ENCODE measurements at regions not wholly inside any gene's neighbourhood (a gene's known extent, or its start where the extent isn't known, plus 50 kb on each side); places are given as distances from the start of the nearest gene placed in this dataset.

- ChIA-PET CTCF (no interaction called here), POLR2A (no interaction called here), RAD21 (ENCODE audit: low non-redundant PET in 1 of 2, low total read pairs in 2 of 2, uncharacterized antibody in 2 of 2, unreplicated experiment in 2 of 2) (no interaction called here)
- H3K4me3 ChIP-seq (replicated peaks in 1 of 2; ENCODE audit: low read depth in 1 of 2, low read length in 2 of 2) = no peak overlapping the region
- TF ChIP-seq SP1 (IDR thresholded peaks at IDR 0.05; ENCODE audit: low read depth) = no peak
- TF ChIP-seq, protein P1, sequence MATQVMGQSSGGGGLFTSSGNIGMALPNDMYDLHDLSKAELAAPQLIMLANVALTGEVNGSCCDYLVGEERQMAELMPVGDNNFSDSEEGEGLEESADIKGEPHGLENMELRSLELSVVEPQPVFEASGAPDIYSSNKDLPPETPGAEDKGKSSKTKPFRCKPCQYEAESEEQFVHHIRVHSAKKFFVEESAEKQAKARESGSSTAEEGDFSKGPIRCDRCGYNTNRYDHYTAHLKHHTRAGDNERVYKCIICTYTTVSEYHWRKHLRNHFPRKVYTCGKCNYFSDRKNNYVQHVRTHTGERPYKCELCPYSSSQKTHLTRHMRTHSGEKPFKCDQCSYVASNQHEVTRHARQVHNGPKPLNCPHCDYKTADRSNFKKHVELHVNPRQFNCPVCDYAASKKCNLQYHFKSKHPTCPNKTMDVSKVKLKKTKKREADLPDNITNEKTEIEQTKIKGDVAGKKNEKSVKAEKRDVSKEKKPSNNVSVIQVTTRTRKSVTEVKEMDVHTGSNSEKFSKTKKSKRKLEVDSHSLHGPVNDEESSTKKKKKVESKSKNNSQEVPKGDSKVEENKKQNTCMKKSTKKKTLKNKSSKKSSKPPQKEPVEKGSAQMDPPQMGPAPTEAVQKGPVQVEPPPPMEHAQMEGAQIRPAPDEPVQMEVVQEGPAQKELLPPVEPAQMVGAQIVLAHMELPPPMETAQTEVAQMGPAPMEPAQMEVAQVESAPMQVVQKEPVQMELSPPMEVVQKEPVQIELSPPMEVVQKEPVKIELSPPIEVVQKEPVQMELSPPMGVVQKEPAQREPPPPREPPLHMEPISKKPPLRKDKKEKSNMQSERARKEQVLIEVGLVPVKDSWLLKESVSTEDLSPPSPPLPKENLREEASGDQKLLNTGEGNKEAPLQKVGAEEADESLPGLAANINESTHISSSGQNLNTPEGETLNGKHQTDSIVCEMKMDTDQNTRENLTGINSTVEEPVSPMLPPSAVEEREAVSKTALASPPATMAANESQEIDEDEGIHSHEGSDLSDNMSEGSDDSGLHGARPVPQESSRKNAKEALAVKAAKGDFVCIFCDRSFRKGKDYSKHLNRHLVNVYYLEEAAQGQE (IDR thresholded peaks at IDR 0.05; ENCODE audit: low read depth) = no peak
- TF ChIP-seq, protein P2, sequence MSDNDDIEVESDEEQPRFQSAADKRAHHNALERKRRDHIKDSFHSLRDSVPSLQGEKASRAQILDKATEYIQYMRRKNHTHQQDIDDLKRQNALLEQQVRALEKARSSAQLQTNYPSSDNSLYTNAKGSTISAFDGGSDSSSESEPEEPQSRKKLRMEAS (IDR thresholded peaks at IDR 0.05) = no peak
- no peak for TF ChIP-seq SIN3A (IDR thresholded peaks at IDR 0.05; ENCODE audit: low read depth)
- no peak for TF ChIP-seq CBX3 (IDR thresholded peaks at IDR 0.05; ENCODE audit: low read depth)
- no peak for TF ChIP-seq EGR1 (IDR thresholded peaks at IDR 0.05; ENCODE audit: low read depth)
- TF ChIP-seq ATF3 (IDR thresholded peaks at IDR 0.05) = no peak
- TF ChIP-seq RAD21 (IDR thresholded peaks at IDR 0.05; ENCODE audit: low read depth) = no peak
- TF ChIP-seq CEBPB (IDR thresholded peaks at IDR 0.05; ENCODE audit: low read depth) = no peak
- no peak for TF ChIP-seq FOSL1 (IDR thresholded peaks at IDR 0.05; ENCODE audit: low read depth)
- no peak for TF ChIP-seq ELF1 (IDR thresholded peaks at IDR 0.05; ENCODE audit: borderline replicate concordance, low read depth)
- TF ChIP-seq ZFX (IDR thresholded peaks at IDR 0.05) = no peak
- no peak for ATAC-seq
- intact Hi-C loops (cut with micrococcal nuclease) = no loop called here
- no peaks in the 10 kb centered on the region for H3K27me3 ChIP-seq (ENCODE audit: insufficient read depth, low read length)
- H2AFZ ChIP-seq (ENCODE audit: low read depth, low read length, poor library complexity, severe bottlenecking) = no peak overlapping the region
- no peaks in the 10 kb centered on the region for H4K20me1 ChIP-seq (ENCODE audit: insufficient read depth)
- no peaks in the 10 kb centered on the region for H3K9me3 ChIP-seq (ENCODE audit: control insufficient read depth in 1 of 2, insufficient read depth in 1 of 2, low read depth in 1 of 2, low read length in 2 of 2)
- H3K27ac ChIP-seq (ENCODE audit: low read depth, low read length) = no peak overlapping the region
- no TSS peak for BruUV-seq (replicated peaks)
- H3K36me3 ChIP-seq (ENCODE audit: control insufficient read depth in 1 of 2, insufficient read depth in 2 of 2, low read length in 2 of 2) = no peaks in the 10 kb centered on the region
- H3K9ac ChIP-seq (ENCODE audit: low read length) = no peak overlapping the region
- DNase-seq (ENCODE audit: low read depth, low spot score) = no peak
- H3K4me2 ChIP-seq (ENCODE audit: low read length) = no peak overlapping the region
- no peaks in the 10 kb centered on the region for H3K4me1 ChIP-seq (ENCODE audit: control insufficient read depth in 1 of 2, insufficient read depth in 2 of 2, low read length in 2 of 2)
- H3K9me2 ChIP-seq (ENCODE audit: insufficient read depth) = no peaks in the 10 kb centered on the region
- H3K79me2 ChIP-seq (ENCODE audit: insufficient read depth, low read length) = no peaks in the 10 kb centered on the region
These were observed 76.2 kb upstream of the PAGE3 start for GRCh38 chrX:55340896-55341433.

Data from HCT116 (cell line).